Amniotic stem cell (primary cell): ENCODE measurements at regions not wholly inside any gene's neighbourhood (a gene's known extent, or its start where the extent isn't known, plus 50 kb on each side); places are given as distances from the start of the nearest gene placed in this dataset.

ENCODE experiments used
- DNase-seq: peaks from one replicate; lab custom pipeline; 2025; lab: John Stamatoyannopoulos, UW

DNA sequence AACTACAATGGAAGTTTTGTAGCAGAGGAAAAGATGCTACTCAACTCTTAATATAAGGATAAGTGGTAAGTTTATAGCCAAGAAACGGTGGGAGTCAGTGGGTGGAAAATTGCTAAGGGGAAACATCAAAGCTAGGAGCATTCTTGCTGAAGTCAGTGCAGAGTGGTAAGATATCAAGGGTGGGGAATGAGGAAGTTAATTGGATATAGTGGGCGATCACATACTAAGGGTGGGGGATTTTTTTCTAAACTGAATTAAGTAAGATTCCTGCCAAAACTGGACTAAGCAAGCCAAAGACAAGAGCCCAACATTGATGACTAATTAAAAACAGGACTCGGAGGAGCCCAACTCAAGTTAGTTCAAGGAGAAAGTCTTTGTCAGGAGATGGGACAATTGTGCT, 525.4 kb downstream of the CCDC85A start:
- no peak for DNase-seq

DNA sequence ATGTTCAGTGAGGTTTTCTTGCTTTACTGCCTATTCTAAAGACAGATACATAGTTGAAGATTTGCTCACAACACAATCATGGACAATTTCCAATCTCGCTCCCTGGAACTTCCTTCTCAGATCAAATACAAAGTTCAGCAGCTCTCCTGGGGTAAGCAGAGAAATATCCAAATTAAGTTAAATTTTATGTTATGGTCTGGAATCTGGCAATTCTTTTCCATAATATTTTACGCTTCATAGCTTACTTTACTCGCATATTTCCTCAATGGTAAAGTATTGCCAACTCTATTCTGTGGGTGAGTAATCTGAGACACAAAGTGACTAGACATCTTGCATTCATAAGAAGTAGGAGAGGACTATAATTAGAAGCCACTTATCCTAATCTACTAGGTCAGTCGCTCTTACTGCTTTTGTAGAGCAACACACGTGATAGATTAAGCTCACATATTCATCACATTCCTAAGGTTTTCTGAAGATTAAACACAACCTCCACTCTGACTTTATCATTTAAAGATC, 529.4 kb downstream of the CCDC85A start:
- DNase-seq = peak; percentile 45

DNA sequence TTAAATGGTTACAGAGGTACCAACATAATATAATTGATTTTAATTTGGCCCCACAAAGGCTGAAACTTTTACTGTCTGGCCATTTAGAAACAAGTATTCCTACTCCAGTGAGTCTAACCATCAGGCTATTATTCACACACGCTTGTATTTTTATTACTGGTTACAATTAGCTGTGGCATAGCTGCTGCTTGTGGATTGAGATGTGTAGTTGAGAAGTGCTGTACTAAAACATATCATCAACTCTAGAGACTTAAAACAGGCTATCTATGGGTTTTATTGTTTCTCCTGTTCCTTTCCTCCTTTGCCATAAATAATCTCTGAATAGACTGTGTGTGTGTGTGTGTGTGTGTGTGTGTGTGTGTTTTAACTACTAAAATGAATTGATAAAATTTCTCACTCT, 530.2 kb downstream of the CCDC85A start:
- DNase-seq = no peak

DNA sequence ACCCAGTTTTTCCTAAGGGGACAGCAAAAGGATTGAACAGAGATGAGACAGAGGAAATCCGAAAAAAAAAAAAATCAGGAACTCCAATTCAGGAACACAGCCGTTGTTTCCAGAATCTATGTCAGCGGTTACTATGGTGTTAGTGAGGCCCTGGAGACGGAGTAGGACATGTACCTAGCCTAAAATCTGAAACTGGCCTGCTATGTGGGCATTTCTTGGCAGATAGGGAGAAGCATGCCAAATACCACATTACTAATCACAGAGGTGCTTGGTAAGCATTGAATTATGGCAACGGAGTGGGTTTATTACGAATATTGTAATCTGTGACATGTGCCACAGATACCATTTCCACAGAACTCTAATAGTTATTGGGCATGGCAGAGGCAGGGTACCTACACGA, 530.6 kb downstream of the CCDC85A start:
- DNase-seq = no peak

DNA sequence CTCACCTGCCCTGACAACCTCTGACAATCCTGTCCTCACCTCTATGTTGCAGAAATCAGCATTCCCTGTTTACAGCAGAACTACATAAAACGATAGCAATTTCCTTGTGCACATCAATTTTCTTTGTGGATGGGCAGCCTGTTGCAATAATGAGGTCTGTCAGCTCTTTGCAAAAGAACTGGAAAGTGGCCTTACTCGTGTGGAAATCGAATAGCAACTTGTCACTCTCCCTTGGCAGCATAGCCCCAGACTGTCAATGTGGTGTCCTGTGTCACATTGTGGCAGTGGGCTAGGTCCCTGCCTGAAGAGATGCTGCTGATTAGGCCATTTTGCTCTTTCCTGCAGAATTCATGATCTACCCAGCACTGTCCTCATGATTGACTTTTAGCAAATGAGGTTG, 531.9 kb downstream of the CCDC85A start:
- DNase-seq = no peak

DNA sequence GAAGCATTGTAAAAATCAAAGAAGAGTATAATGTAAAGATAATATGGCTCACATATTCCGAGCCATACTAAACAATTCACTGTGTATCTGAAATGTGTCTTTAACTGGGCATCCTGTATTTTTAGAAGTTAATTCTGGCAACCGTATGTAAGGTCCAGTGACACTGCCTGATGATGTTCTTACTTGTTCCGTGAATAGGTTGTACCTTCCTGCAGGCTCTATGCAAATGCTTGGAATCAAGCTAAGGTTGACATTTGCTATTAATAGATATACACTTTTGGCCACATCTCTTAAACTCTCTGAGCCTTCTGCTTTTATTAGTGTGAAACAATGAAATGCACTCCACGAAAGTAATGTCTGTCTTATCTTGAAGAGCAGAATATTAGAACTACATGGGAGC, 534.6 kb downstream of the CCDC85A start:
- DNase-seq = no peak

DNA sequence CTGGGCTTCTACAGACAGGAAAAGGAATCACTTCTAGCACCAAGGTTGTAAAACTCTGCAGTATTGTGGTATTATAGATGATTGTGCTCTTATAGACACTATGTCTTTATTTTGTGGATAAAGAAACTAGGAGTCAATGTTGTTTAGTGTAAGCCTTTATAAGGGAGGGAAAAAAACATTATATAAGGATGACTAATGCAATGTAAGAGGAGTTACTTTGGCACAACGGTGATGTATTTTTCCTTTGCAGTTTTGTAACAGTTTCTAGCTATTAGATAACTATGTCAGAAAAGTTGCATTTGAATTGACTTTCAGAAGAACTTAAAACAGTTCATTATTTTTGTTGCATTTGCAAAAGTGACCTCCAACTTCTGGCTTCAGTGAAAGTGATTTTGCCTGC, 545.4 kb downstream of the CCDC85A start:
- DNase-seq = no peak

DNA sequence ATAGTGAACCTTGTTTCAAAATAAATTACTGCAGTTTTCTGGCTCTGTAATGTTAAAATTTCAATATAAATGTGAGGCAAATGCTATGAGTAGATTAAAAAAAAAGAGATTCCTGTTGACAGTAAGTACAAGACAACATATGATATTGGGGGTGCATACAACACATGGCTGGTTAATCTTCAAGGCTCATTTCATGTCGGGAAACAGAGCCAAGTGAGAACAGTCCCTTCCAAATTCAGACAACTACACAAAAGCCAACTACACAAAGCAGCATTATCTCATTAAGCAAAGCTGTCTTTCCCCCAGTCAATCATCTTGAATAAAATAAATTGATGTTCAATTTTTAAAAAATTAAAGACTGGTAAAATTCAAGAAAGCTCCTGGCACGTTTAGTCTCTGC, 549.2 kb downstream of the CCDC85A start:
- no peak for DNase-seq

DNA sequence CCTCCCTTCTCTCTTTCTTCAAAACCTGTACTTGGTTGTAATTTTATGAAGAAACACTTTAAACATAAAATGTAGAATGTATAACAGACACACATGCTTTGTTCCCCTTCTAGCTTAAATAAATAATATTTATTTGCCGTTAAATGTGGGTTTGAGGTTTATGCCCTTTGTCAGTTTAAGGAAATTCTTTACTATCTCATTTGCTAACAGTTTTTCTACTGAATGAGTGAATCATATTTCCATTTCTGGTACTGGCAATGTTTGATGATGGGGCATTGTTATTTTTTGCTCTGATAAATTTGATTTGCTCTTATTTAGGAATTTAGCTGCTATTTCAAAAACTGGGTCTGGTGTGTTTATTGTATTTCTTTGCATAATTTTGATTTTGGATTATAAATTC, 555.6 kb downstream of the CCDC85A start:
- DNase-seq = no peak

DNA sequence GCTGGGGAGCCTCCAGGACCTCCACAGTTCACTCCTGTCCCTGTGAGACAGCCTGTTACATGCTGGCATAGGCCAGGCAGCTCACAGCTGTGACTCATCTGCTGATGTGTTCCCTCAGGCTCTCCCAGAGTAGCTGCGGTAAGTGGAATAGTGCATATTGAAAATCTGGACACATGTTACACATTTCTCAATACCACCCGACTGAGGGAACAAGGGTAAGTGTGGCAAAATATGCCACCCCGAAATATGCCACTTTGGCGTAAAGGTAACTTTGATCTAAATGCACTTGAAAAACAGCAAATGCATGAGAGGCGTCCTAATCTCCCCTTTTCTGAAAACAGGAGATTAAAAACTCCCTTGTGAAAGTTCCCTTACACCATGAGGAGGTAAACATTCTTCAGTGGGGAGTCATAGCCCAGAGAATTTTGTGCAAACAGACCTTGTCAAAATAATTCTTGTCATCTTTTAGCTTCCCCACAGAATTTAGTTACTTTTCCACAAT, 557.9 kb downstream of the CCDC85A start:
- peak; percentile 82 for DNase-seq

DNA sequence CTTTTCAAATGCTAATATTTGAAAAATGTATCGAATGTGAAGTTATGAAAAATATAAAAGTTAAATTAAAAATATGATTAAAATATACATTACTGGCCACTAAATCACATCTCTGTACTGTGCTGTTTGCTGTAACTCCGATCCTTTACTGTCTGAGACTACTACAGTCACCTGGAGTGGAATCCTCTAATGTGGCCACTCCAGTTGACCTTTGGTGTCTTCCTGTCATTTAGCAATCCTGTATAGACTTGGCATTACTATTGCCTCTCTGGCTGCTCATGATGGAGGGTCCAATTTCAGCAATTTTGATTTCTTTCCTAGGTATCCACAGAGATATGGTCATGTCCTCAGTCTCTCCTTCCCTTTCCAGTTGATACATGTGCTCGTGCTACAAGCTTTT, 560.0 kb downstream of the CCDC85A start:
- DNase-seq = no peak

DNA sequence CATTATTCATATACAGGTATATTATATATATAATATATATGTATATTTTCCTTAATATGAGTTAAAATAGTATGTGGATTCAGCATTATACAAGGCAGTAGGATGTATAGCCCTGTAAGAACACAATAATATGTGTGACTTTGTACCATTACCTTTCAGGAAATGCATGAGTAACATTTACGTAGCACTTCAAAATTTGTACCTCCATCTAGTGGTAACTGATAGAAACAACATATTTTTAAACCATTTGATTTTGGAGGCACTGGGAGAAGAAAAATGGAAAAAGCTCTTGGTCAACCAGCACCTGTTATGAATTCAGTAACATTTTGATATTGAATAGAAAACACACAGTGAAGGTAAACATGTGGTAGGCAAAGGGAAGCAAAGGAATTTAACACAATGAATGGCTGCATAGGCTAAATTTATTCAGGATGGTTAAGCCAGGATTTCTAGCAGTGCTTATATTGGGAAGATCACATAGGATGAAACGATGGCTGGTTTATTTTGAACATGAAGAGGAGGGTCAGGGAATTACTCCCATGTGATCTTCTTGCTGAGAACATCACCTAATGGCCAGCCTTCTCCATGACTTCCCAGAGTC, 565.5 kb downstream of the CCDC85A start:
- no peak for DNase-seq

DNA sequence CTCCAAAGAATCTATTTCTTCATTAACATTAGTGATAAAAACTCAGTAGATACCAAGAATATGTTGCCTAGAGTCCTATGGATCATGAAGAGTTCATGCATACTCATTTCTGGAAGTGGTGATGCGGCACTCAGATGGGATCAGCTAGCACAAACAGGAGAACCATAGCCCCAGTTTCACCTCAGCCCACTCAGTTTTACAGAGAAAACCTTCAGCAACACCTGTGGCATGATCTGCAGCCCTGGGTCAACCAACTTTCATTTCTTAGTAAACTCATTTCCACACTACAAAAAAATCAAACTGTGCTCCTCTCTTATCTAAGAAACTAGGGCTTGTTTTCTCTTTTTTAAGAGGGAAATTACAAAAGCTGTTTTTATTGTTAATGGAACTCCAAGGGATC, 569.4 kb downstream of the CCDC85A start:
- DNase-seq = no peak

DNA sequence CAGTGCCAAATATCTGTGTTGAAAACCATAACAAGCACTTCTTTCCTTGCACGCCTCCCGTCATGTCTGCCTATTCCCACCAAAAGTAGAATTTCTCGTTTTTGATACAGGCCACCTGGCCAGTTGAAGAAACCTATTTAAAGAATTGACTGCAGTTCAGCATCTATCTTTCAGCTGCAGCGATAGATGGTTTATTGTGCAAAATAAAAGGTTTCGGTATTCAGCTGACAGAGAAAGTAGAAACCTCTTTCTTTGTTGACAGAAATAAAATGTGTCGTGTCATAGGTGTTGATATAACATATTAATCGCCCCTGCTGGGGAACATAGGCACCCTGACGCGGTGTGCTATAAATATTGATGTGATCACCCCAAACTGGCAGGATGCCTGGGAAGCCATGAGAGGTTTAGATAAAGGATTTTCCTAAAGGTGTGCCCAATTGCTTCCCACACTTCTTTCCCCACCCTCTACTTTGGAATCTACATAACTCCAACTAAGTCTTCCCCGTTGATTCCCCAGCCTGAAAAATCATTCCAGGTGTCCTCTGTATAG, 570.4 kb downstream of the CCDC85A start:
- DNase-seq = no peak

DNA sequence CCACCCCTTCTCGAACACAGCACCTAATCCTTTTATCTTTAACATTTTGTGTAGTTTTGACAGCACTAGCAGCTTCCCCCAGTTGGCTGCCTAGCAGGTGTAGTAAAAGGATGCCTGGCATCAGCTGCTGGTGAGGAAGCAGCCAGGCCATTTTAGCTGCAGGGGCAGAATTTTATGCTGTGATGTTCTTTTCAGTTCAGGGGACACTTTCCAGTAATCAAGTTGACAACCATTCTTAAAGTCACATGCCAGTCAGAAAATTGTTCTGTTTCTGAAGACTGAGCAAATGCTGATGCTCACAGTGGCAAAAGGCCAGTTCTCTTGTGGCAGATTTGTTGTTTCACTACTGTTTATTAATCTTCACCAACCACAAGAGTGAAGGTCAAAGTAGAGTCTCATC, 570.8 kb downstream of the CCDC85A start:
- DNase-seq = no peak

DNA sequence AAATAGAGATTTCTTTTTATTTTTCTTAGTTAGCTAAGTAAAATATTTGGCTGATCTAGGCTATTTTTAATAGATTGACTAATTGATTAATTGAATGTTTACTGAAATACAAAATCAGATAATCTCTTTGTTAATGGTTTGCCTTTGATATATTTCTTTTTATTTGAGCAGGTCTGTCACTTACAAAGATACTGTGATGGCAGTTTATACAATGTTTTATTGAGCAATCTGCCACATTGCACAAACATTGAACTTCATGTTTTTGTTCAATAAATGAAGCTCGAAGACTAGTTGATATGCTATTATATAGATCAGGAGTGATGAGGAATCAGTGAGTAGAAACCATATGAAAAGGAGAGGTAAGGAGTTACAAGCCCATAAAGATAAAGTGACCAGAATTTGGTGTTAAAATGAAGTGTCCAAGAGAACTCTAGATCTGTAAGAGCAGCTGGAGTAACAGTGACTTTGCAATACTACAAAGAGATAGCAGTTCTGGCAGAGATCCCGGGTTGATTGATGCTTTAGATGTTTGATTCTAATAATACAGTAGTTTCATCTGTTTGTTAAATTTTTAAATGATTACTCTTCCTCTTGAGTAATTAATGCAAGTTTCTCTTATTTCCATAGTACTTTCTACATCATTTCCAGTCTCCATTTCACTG, 574.2 kb downstream of the CCDC85A start:
- DNase-seq = no peak

DNA sequence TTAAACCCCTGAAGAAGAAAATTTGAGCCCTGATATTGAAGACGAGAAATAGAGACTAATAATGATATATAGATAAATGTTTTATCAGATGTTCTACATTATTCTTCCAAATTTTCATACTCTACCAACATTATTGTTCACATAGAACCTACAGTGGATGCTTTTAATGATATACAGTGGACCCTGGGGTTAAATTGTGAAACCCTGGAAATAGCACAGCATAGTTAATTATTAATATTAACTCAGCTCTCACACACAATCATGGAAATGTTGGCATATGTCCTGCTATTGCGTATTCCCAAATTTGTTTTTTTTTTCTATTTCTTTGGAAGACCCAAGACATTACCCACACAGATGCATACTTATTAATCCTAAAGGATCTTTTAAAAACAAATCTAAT, 579.9 kb downstream of the CCDC85A start:
- DNase-seq = no peak

DNA sequence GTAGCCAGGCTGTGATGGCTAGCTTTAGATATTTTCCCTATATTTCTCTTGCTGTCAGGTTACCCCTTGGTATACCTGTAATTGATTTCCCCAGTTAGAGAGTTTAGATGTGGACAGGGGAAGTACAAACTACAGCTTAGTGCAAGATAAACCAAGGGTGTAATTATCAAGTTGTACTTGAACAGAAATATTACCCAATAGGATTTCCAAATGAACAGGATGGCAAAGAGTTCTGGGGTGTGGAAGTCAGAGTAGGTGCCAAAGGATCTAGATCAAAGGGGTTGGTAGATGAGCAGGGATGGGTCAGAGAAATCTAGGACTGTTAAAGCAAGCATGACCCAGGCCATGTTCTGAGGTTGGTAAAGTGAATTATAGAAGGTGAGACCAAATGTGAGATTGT, 585.2 kb downstream of the CCDC85A start:
- no peak for DNase-seq

DNA sequence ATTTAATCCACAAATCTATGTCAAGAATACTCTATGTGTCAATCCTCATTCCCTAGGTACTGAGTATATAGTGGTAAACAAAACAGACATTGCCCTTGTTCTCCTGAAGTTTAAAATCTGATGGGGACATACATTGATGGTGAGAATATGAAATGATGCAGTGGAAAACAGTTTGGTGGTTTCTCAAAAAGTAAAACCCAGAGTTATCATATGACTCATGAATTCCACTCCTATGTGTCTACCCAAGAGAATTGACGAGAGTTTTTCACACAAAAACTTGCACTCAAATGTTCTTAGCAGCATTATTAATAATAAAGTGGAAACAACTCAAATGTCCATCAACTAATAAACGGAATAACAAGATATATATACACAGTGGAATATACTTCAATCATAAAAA, 586.7 kb downstream of the CCDC85A start:
- no peak for DNase-seq

DNA sequence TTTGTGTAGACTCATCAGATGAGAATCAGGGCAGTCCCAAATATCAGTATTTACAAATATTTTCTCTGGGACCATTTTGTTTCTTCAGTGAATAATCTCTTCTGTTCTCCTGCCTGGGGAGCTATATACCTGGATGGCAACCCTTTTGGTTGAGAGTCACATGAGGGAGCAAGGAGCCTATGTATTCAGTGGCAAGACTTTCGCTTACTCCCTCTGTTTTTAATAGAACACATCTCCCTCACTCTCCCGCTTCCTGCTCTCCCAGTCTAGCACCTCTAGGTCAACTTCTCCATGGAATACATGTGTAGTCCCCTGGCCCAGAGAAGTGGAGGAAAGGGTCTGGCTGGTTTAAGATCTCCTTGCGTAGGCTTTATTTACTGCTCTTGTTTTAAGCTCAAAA, 600.3 kb downstream of the CCDC85A start:
- no peak for DNase-seq

DNA sequence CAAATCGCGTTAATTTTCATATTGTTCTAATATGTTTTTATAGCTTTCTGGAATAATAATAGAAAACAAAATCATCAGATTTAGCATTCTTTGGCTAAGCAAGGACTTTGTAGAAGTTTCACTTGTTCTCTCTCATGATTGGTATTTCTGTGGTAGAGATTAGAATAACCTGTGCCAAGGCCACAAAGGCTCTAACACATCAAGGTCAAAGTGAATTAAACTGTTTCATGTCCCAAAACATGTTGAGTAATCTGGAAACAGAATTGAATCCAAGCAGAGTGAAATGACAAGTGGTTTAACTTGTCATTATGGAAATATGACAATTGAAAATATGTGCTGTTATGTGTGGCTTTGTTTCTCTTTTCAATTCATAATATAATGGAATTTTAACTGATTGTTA, 617.4 kb downstream of the CCDC85A start:
- no peak for DNase-seq

DNA sequence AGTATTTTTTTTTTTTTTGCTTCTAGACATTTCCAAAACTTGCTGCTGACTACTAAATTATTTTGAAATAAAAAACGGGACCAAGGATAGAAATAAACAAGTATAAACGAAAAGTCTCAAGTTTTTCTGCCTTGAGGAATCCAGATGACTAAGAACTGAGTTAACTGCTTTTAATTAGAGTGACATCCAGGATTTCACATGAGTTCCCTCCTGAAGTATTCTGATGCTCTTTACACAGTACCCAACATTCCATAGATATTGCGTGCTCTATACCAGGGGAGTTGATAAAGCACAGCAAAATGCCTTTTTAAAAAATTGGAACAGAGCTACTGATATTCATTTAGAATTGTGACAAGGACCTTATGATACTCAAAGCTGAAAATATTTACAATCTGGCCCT, 618.0 kb downstream of the CCDC85A start:
- no peak for DNase-seq

DNA sequence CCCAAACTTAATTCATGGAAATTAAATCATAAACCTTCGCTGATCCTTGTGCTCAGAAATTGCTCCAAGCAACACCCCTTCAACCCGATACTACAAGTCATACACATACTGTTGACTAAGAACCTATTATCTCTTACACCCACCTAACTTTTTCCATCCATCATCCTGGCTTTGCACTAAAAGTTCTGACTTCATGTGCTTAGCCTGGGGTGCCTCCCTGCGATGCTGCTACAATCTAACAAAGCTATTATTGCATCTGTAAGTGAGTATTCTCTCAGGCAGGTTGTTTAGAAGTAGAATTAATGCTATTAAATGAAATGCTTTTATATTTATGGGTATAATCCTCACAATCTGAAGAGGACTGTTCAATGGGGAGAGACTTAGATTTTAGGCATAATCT, 619.8 kb downstream of the CCDC85A start:
- DNase-seq = no peak

DNA sequence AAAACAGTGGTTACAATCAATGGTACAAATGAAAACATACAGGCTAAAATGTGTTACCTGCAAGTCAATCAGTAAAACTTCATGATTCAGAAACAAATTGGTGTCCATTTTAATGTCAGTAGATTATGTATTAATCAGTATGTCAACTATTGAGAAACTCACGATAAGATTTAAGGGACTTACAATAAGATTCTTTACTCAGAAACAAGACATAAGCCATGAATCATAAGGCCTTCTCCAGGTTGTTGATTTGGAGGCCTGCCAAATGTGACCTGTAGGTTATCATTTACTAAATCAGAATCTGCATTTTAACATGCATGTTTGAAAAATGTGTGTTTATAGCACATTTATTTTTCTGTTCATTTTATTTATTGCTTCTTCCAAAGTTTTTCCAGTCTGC, 623.1 kb downstream of the CCDC85A start:
- DNase-seq = no peak
